ENCODE measurements at regions not wholly inside any gene's neighbourhood (a gene's known extent, or its start where the extent isn't known, plus 50 kb on each side); places are given as distances from the start of the nearest gene placed in this dataset.

DNA sequence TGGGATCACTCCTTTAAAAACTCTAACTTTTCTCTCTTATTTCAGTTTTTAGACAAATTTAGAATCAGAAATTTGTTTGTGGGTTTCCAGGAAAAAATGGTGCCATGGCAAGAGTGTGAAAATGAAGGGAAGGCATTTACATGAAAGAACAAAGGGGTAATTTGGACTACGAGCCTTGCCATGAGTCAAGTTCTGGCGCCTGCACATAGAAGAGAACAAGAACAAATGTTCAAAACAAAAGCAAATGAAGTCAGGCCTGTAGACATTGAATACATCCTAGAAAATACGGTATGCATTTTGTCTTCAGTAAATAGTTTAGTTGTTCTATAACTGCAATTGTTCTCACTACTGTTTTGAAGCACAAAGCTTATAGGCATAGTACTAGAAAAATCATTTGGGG lies 1390.5 kb downstream of the EFNB2 start:
- no peak for DNase-seq

DNA sequence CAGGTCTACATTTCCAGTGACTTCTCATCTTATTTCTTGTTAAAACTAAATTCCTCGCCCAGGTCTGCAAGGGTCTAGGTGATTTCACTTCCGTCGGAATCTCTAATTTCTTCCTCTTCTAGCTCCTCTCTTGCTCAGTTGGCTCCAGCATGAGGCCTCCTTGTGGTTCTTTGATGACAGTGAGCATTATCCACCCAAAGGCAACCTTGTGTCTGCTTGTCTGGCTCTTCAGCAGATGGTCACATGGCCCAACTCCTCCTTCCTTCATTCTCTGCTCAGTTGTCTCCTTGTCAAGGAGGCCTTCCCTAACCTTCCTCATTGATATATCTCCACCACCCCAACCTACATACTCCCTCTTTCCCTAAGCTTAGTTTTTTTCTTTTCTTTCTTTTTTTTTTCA lies 1391.4 kb downstream of the EFNB2 start:
- DNase-seq, result no peak

DNA sequence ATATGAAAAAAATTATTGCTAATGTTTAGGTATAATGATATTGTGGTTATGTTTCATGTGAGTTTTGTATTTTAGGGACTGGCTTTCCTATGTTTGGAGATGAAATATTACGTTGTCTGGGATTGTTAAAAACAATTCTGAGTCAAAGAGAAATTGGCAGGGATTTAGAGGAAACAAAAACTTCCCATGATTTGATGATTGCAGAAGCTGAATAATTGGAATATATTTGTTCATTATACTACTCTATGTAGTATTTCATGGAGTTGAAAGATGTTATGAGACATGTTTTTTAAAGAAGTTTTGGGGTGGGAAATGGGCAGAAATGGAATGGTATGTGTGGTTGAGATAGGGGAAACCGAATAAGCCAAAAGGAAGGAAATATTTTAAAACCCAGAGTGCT lies 1392.9 kb downstream of the EFNB2 start:
- DNase-seq, result no peak

DNA sequence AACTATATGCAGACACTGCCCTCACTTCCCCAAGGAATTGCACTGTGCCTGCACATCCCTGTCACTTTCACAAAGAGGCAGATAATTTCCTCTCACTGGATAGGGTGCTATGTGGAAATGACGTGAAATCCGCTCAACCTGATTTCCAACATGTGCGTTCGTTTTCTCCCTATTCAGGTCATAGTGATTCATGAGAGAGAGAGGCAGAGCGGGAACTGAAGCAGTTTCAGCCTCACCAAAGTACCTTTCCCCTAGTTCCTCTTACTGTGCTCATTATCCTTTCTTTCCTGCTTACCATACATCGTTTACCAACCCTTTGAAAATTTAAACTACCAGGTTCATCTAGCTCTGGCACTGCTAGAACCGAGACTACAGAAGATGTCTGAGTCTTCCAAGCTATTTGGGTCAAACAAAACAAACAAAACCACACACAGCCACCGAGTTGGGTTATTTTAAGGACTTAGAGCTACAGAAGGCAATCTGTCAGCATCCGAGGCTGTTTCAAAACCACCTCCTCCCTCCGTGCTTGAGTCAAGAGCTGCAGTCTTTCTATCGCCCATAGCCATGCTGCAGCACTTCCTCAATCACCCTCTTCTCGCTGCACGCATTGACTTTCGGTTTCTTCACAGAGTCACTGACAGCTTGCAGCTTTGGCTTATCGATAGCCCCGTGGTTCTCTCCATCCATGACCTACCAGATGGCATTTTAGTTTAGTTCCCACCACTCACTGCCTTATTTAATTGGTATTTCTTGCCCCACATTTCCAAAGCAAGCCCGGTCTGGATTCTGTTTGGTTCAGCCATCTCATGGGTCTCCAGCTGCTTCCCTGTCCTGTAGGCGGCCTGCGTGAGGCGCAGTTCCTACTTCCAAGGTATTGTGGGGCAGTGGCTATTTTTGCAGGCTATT lies 1395.8 kb downstream of the EFNB2 start:
- DNase-seq, result peak; percentile 69

DNA sequence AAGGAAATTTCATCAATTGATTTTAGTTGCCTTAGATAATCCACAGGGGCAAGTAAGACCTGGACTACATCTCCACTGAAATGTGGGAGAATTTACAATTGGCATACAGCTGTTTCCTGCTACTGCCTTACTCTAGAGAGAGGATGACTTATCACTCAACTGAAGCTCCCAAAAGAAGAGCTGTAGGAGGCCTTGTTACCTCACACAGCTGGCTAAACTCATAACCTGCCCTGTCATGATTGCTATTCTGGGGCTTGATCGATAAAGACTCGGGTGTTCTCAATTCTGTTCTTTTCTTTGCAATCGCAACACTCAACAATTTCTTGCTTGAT lies 1396.4 kb downstream of the EFNB2 start:
- DNase-seq, result no peak

DNA sequence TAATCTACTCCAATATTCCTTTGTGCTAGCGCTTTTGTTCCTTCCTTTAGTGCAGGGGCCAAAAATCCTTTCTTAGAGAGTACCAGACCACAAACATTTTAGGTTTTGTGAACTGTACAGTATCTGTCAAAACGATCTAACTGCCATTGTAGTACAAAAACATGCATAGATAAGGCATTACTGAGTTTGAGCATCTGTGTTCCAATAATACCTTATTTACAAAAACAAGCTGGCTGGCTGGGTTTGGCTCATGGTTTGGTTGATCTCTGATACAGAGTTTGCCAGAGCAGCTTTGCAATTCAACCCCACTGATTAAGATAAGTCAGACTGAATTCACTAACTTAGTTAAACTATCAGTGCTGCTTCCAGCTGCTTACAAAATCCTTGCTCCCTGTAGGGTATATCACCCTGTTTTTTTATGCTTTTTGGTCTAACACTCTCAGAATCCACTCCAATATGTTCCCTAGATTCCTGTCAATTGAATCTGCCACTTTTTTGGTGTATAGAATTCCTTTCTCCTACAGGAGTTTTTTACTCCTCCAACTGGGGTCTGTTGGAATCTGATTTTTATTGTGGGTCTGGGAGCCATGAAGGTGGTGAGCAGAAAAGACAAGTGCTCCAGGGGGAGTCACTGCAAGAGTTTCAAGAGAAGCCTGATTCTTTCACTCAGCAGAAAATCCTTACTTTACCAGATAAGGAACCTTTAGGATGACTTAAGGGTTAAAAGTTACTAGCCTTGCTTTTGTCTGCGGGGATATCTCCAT lies 1399.4 kb downstream of the EFNB2 start:
- DNase-seq, result no peak

DNA sequence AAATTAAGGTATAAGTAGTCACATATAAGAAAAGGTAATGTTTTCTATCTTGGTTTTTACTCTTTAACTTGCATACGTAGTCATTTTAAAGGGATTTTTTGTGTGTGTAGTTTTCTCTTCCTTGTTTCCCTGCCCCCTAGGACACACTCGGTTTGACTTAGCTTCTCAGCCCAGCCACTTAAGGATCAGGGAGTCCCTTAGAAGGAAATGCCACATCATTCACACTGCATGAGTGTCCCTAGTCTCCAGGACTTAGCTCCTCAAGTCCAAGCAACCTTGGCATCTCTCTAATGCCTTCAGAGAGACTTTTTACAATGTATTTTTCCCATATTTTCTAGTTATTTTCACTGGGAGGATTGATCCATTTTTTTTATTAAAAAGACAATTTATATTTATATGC lies 1407.7 kb downstream of the EFNB2 start:
- no peak for DNase-seq

DNA sequence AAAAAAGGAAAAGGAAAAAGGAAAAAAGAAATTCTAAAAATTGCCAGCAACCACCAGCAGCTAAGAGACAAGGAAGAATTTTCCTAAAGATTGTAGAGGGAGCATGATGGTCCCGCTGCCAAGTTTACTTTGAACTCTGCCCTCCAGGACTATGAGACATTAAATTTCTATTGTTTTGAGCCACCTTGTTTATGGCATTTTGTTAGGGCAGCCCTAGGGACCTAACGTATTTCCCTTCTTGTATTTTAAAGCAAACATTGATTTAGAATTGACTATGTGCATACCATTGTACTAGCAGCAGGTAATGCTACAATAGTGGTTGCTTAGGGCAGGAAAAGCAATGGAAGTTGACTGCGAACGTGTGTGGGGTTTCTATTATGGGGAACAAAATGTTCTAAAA lies 1414.2 kb downstream of the EFNB2 start:
- DNase-seq, result no peak

DNA sequence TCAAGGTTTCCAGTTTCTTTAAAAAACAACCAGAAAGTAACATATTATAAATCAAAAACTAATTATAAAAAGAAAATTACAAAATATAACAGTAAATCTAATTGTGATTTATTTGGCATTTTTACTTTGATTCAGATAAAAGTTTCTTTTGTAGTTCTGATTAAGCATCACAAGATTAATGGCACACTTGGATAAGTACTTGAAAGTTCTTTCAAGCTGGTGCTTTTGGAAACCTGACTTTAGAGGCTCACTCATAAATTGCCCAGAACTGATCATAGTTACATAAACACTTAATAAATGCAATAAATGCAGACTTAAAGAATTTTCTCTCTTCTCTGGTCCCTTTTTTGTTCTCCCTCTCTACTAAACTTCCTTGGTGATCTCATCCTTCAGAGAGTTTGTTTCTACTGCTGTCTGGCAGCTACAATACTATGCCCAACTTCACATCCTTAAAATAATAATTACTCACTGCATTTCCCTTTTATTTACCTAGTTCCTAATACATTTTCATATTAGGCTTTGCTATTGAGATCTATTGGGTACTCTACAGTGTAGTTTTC lies 1417.0 kb downstream of the EFNB2 start:
- DNase-seq, result no peak

DNA sequence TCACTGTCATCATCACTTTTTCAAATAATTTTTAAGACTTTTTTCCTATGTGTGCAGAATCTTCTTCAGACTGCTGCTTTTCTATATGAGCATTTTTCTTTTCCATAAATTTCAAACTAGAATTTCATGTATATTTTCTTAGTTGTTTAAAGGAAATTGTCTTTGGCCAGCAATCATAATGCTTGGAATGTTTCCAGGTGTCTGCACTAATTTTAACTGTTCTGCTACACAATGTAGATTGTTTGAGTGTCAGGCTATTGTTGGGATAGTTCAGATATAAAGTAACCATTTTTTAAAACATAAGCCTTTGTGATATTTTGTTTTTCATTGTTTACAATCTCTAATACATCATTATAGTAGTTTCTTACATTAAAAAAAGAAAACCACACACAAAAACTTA lies 1418.5 kb downstream of the EFNB2 start:
- no peak for DNase-seq

DNA sequence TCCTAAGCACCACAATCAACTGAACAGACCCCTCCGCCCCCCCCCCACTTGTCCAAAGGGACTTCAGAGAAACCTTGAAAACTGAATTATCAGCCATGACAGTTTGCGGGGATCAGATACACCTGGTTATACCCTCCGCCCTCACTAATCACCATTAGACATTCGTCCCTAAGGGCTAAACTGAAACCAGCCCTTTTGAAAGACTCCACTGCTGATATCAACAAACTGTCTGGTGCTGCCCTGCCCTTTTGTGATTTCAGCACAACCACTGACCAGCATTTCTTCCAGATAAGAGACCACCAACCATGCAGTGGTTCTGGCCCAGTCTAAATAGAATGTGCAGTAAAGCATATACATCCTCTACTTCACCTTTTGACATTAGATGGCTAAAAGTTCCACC lies 1422.9 kb downstream of the EFNB2 start:
- no peak for DNase-seq

DNA sequence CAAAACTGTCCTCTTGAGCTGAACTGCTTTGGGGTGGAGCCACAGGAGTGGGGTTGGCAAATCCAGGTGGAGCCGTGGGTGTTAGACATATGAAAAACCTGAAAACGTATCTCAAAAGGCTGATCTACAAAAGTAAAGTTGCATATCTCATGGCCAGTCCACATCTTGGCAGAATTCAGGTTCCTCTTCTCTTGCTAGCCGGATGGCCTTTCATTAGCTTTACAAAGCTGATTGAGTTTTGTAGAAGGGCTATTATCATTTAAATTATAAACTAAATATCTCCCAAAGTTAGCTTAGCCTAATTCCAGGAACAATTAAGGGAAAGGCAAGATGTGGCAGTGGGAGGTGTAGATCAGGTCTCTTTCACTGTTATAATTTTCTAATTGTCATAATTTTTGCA lies 1427.7 kb downstream of the EFNB2 start:
- DNase-seq, result no peak

DNA sequence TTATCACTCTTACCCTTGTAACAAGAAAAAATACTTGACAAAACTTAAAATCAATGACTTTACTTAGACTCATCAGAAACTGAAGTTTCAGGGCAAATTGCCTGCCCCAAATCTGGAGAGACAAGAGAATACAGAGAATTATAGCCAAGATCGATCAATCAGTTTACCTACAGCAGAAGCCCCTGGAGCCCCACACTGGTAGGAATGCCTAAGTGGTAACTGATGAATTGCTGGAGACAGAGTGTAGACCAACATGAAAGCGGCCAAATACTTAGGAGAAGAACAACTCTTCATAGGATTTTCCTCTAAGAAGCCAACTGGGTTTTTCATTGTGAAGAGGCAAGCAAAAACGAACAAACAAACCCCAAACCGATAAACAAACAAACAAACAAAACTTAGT lies 1430.0 kb downstream of the EFNB2 start:
- no peak for DNase-seq

DNA sequence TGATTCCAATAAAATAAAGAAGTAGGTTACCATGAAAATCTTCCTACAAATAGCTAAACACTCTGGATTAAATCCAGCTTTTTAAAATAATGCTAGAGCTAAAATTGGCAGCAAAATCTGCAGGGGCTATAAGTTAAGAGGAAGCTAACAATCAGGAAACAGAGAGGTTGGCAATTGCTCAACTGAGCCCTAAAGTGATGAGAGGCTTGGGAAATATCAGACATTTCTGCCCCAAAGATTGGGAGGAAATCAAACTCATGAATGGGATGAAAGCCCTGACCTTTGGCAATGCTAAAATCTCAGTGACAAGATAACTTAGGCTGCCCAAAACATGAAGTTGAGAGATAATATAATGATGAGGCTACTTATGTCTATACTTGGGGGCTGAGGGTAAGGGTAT lies 1437.9 kb downstream of the EFNB2 start:
- no peak for DNase-seq

DNA sequence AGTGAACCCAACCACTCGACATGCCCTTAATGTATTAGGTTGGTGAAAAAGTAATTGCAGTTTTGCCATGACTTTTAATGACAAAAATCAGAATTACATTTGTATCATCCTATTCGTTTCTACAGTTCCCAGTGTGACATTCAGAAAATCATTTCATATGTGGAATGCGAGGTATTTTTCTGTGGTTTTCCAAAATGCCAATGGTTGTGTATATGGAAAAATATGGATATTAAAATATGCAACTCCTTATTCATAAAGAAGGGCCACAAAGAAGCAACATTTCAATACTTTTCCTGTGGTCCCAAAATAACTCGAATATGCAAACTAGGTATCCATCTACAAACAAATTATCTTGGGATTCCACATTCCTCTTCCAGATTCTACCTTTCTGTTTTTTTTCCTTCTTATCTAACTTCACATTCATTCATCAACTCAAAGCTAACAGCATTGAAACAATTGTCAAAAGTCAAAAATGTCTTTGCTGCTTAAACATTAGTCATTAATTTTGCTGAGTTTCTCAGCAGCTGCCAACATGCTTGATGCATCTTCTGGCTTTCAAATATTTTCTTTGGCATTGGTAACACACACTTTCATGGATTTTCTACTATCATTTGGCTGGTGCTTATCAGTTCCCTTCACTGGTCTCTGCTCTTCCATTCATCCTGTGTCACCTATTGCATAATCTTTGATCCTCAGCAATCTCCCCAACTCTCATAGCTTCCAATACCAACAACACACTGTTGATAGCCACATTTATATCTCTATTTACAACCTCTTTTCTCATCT lies 1445.4 kb downstream of the EFNB2 start:
- DNase-seq, result no peak

DNA sequence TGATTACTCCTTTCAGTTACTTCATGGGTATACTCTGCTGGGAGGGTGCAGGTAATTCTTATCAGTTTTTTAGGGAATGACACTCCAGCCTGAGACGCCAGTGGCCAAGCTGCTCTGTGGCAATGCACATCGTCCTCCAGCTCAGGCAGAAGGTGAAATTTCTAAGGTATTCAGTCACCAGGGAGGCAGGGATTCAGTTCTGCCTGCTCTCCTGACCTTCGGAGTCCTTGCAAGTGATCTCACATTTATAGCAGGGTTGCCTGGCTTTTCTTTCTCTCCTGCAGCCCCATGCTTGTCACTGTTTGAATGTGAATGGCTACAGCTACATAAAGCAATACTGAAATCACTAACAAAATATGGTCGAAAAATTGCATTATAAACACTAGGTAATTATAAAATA lies 1447.5 kb downstream of the EFNB2 start:
- DNase-seq, result no peak

DNA sequence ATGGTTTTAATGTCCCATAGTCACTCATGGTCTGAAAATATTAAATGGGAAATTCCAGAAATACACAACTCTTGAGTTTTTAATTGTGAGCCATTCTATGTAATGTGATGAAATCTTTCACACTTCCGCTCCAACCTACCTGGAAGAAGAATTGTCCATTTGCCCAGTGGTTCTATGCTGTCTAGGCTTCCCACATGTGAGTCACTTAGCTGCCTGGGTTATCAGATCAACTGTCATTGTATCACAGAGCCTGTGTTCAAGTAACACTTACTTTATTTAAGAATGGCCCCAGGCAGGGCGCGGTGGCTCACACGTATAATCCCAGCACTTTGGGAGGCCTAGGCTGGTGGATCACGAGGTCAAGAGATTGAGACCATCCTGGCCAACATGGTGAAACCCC lies 1450.5 kb downstream of the EFNB2 start:
- no peak for DNase-seq

DNA sequence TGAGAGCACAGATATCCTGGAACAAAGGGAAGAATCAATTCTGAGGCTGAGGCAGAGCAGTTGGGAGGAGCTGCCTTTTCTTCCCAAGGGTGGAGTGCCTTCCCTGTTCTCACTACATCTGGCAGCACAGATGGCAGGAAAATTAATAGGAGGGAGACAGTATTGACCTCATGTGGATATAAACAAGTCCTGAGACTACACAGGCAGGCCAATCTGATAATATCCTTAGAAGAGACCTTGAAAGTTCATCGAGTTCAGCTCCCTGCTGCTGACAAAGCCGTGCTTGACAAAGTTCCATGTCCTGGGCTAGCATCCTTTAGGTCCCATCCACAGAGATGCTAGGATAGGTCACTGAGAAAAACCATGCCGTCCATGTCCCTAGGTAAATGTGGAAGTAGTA lies 1451.5 kb downstream of the EFNB2 start:
- DNase-seq, result no peak

DNA sequence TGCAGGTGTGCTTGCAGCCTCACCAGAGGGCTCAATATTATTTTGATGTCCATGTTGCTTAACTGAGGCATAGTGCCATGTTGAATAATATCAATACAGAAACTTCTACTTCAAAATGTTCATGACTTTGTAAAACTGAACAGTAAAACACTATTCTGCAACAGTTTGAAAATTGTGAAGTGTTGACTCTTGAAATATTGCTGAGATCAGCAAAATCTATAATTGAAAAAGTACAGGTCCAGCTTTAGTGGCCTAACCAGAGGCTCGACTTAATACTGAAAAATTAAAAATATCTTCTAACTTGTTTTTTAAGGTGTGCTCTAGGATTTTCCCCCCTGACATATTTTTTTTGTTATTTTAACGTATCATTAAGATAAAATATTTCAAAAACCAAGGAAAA lies 1460.7 kb downstream of the EFNB2 start:
- no peak for DNase-seq

DNA sequence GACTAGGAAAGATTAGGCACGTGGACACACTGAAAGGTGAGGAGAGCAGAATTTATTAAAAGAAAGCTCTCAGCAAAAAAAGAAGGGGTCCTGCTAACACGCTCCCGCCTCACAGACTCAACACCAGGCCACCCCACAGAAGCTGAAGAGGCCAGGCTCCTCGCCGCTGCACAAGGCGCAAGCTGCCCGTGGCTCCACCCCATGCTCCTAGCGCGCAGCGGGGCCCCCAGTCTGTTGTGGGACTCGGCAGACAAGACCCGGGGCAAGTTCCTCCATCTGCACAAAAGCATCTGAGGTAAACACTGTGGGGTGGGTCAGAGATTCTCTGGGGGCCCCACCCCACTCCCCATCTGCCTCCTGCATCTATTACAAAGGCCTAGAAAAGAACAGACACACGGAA lies 1462.4 kb downstream of the EFNB2 start:
- DNase-seq, result no peak

DNA sequence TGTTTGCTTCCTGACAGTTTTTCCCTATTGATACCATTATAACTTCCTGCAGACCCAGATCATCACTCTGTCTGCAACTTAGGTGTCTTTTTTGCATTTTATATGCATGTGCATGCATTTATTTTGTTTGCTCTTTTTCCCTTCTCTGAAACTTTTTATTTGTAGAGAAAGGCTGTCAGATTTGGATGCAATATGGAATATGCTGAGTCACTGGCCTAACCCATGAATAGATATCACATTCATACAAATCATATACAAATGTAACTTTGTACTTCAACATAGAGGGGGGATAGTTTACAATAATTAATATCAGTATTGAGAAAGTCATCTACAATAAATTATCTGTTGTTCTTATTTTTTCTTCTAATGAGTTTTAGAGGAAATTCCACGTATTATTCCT lies 1465.0 kb downstream of the EFNB2 start:
- peak; percentile 37 for DNase-seq

DNA sequence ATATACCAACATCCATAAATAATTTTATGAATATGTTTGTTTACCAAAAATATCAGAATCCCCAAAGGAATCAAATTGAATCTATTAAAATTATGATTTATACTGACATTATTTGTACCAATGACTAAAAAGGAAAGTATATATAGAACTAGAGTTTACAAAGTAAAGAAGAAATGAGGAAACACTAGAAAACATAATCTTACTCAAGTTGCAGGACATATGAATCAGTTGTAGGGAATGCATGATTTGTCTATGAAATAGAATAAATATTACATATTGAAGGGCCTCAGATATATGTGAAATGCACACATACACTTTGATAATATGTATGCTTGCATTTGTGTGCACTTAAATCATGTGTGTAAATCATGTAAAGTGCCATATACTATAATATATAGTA lies 1466.4 kb downstream of the EFNB2 start:
- DNase-seq, result no peak

DNA sequence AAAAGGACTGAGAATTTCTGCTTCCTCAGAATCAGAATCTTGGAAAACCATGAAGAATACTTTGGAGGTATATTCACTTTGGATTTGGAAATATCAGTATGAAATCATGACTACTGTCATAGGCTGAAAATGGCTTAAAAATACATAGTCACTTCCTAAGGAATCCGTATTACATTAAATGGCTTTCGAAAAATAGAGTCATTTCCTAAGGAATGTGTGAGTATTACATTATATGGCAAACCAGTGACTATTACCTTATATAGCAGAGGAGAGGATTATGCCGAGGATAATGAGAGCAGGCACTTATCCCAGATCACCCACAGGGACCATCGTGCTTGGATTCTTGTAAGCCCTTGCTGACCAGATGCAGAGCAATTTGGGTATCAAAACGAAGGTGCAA lies 1471.8 kb downstream of the EFNB2 start:
- no peak for DNase-seq

Data from DMS53 (cell line).